ENCODE measurements at regions not wholly inside any gene's neighbourhood (a gene's known extent, or its start where the extent isn't known, plus 50 kb on each side); places are given as distances from the start of the nearest gene placed in this dataset.

DNA sequence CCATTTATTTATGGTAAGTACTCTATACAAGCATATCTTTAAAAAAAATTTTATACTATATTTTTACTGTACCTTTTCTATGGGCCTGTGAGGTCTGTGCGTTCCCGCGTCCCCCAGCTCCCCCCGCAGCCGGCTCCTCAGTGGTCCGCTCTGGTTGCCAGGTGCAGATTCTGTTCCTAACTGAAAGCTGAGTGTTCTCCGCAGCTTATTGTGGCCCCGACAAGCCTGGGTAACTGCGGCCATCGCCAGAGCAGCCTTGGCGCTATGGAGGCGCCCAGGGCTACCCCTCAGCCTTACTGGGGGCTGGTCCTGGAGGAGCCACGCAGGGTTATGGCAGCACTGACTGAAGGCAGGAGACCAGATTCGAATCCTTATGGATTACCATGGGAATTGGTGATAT is 896.8 kb downstream of the PCDH17 start:
- no peaks in the 10 kb centered on the region for H3K9me3 ChIP-seq
- TF ChIP-seq, protein P1, sequence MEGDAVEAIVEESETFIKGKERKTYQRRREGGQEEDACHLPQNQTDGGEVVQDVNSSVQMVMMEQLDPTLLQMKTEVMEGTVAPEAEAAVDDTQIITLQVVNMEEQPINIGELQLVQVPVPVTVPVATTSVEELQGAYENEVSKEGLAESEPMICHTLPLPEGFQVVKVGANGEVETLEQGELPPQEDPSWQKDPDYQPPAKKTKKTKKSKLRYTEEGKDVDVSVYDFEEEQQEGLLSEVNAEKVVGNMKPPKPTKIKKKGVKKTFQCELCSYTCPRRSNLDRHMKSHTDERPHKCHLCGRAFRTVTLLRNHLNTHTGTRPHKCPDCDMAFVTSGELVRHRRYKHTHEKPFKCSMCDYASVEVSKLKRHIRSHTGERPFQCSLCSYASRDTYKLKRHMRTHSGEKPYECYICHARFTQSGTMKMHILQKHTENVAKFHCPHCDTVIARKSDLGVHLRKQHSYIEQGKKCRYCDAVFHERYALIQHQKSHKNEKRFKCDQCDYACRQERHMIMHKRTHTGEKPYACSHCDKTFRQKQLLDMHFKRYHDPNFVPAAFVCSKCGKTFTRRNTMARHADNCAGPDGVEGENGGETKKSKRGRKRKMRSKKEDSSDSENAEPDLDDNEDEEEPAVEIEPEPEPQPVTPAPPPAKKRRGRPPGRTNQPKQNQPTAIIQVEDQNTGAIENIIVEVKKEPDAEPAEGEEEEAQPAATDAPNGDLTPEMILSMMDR (IDR thresholded peaks at IDR 0.05): no peak
- no peaks in the 10 kb centered on the region for H3K27me3 ChIP-seq (ENCODE audit: low read depth)
- ATAC-seq (no peak), DNase-seq (no peak)
- no peak overlapping the region for H3K27ac ChIP-seq
- H3K4me1 ChIP-seq: no peaks in the 10 kb centered on the region
- no peaks in the 10 kb centered on the region for H3K36me3 ChIP-seq
- intact Hi-C loops (cut with DNase I): no loop called here
- no peak overlapping the region for H3K4me3 ChIP-seq

DNA sequence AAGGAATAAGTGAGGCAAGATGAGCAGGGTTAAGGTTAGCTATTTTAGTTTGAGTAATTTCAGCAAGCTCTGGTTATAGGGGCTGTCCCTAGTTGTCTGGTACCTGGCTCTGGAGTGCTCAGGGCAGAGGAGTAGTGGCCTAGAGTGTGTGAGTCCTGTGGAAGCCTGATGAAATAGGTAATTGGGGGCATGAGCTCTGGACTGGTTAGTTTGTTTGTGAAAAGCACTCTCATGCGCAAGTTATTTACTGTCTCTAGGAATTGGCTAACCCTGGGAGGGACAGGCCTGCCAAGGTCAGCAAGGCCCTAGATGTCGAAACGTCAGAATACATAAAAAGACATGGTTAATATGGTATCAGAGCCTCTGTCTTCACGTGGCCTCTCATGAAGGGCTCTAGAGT is 900.1 kb downstream of the PCDH17 start:
- no peak for DNase-seq
- Histone ChIP-seq H3K4me1 (no peaks in the 10 kb centered on the region), H3K9me3 (no peaks in the 10 kb centered on the region), H3K27me3 (ENCODE audit: low read depth) (no peaks in the 10 kb centered on the region), H3K4me3 (no peak overlapping the region), H3K27ac (no peak overlapping the region), H3K36me3 (no peaks in the 10 kb centered on the region)
- intact Hi-C loops (cut with DNase I): no loop called here
- ATAC-seq: no peak
- TF ChIP-seq, protein P1 (IDR thresholded peaks at IDR 0.05): no peak

DNA sequence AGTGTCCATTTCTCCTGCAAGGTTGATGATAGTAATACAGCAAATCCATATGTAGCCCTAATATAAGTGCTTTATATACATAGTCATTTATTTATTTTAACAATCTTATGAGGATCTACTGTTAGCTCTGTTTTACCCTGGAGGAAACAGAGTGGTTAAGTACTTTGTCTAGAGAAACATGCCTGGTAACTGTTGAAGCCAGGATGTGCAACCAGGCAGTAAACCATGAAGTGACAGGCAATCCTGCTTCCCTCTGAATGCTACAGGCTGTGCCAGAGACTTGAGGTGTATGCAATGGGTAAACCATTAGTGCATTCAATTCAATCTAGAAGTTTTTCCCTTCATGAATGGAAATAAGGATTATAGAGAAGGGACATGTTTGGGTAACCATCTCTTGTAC is 911.0 kb downstream of the PCDH17 start:
- Histone ChIP-seq H3K27ac (no peak overlapping the region), H3K36me3 (no peaks in the 10 kb centered on the region), H3K4me1 (no peaks in the 10 kb centered on the region), H3K9me3 (no peaks in the 10 kb centered on the region), H3K27me3 (ENCODE audit: low read depth) (no peaks in the 10 kb centered on the region), H3K4me3 (no peak overlapping the region)
- ATAC-seq: no peak
- no peak for DNase-seq
- TF ChIP-seq, protein P1 (IDR thresholded peaks at IDR 0.05): no peak
- intact Hi-C loops (cut with DNase I): no loop called here

DNA sequence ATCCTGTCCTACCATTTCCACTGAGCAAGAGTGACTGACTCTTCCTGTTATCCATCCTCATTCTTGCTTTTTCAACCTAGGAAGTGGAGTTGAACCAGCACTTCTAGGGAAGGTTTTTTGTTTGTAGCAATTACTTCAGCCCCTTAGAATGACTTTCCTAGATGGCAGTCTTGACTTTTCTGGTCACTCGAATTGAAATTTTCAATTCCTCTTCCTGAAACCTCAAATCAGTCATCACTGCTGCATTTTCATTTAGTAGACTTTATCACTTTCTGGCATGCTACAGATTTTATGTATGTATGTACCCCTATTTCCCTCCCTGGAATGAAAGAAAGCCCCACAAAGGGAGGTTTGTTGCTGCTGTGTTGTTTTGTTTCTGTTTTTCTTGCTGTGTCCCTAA is 915.9 kb downstream of the PCDH17 start:
- Histone ChIP-seq H3K27me3 (ENCODE audit: low read depth) (no peaks in the 10 kb centered on the region), H3K9me3 (no peaks in the 10 kb centered on the region), H3K36me3 (no peaks in the 10 kb centered on the region), H3K4me1 (no peaks in the 10 kb centered on the region), H3K27ac (no peak overlapping the region), H3K4me3 (no peak overlapping the region)
- no peak for DNase-seq
- intact Hi-C loops (cut with DNase I): no loop called here
- TF ChIP-seq, protein P1 (IDR thresholded peaks at IDR 0.05): no peak
- ATAC-seq: no peak

DNA sequence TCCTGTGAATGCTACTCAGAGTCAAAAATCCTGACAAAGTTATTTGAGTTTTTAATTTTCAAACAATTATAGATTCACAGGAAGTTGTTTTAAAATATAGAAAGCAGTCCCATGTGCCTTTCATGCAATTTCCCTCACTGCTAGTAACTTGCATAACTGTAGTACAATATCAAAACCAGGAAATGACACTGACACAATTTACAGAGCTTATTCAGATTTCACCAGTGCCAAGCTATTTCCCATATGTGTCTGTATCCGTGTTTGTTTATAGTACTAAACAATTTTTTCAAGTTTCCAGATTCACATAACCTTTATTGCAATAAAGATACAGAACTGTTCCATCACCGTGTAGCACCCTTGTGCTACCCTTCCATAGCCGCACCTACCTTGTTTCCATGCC is 934.6 kb downstream of the PCDH17 start:
- no peaks in the 10 kb centered on the region for H3K9me3 ChIP-seq
- intact Hi-C loops (cut with DNase I): no loop called here
- no peak overlapping the region for H3K4me3 ChIP-seq
- no peak for DNase-seq
- H3K27me3 ChIP-seq (ENCODE audit: low read depth): no peaks in the 10 kb centered on the region
- H3K36me3 ChIP-seq: no peaks in the 10 kb centered on the region
- H3K27ac ChIP-seq: no peak overlapping the region
- TF ChIP-seq, protein P1 (IDR thresholded peaks at IDR 0.05): no peak
- ATAC-seq: no peak
- H3K4me1 ChIP-seq: no peaks in the 10 kb centered on the region

DNA sequence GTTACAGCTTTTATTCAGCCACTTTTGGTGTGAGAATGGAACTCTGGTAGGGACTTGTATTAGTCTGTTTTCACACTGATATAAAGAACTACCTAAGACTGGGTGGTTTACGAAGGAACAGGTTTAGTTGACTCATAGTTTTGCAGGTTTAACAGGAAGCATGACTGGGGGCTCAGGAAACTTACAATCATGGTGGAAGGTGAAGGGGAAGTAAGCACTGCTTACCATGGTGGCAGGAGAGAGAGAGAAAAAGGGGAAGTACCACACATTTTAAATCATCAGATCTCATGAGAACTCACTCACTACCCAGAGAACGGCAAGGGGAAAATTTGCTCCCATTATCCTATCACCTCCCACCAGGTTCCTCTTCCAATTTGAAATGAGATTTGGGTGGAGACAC is 942.2 kb downstream of the PCDH17 start:
- ATAC-seq: no peak
- no peak overlapping the region for H3K4me3 ChIP-seq
- DNase-seq: no peak
- TF ChIP-seq, protein P1 (IDR thresholded peaks at IDR 0.05): no peak
- no peaks in the 10 kb centered on the region for H3K27me3 ChIP-seq (ENCODE audit: low read depth)
- intact Hi-C loops (cut with DNase I): no loop called here
- no peak overlapping the region for H3K27ac ChIP-seq
- peaks cover 5% of the 10 kb centered on the region for H3K9me3 ChIP-seq
- H3K4me1 ChIP-seq: no peaks in the 10 kb centered on the region
- H3K36me3 ChIP-seq: no peaks in the 10 kb centered on the region
